Colonic mucosa (tissue), 4 donors: ENCODE measurements at regions not wholly inside any gene's neighbourhood (a gene's known extent, or its start where the extent isn't known, plus 50 kb on each side); places are given as distances from the start of the nearest gene placed in this dataset.

Source experiments
- DNase-seq: peaks from one replicate; pipeline ENCODE4 v3.0.0-alpha.2; 2020
- H3K27ac ChIP-seq: fragments of 200-600 bp; one replicate; pipeline ENCODE4 v1.8.0; 2021
- H3K27me3 ChIP-seq: fragments of 200-600 bp; one replicate; pipeline ENCODE4 v1.8.0; 2021
- H3K36me3 ChIP-seq: fragments of 200-600 bp; one replicate; pipeline ENCODE4 v1.8.0; 2021
- H3K4me1 ChIP-seq: fragments of 200-600 bp; one replicate; pipeline ENCODE4 v1.8.0; 2021; ENCODE audit warnings: mild to moderate bottlenecking
- H3K4me3 ChIP-seq: fragments of 200-600 bp; one replicate; pipeline ENCODE4 v1.8.0; 2021
- H3K9ac ChIP-seq, 2 donors: one replicate each; pipeline ENCODE4 v1.7.0; 2013; ENCODE audit warnings: control low read depth in 2 of 2, low read depth in 2 of 2, low read length in 2 of 2
- H3K9me3 ChIP-seq: fragments of 200-600 bp; one replicate; pipeline ENCODE4 v1.8.0; 2021
- CTCF ChIP-seq: fragments of 200-600 bp; IDR thresholded peaks from one replicate; pipeline ENCODE4 v1.8.0; 2022; ENCODE audit warnings: antibody characterized with exemption, mild to moderate bottlenecking
- intact Hi-C: fragments of 100-400 bp; cut with DNase I; formaldehyde crosslinking; loops from one replicate; pipeline ENCODE4 v1.14.1; 2022
- donor health status: healthy.
- donor health status: DM: no; HTN: no; CAD: no.
- donor health status: DM: no; HTN: no; CAD: no.

- Histone ChIP-seq H3K27me3 (no peaks in the 10 kb centered on the region), H3K9ac (no peak overlapping the region), H3K4me1 (no peaks in the 10 kb centered on the region), H3K27ac (no peak overlapping the region), H3K36me3 (no peaks in the 10 kb centered on the region), H3K4me3 (no peak overlapping the region), H3K9me3 (no peaks in the 10 kb centered on the region)
- TF ChIP-seq CTCF = no peak
- intact Hi-C loops = no loop called here
- no peak for DNase-seq
These were observed 237.6 kb downstream of the BCAT1 start for GRCh38 chr12:24711056-24712008.

GRCh38 chr12:24709216-24709615, 239.7 kb downstream of the BCAT1 start:
- no peaks in the 10 kb centered on the region for H3K4me1 ChIP-seq
- TF ChIP-seq CTCF = no peak
- no peaks in the 10 kb centered on the region for H3K9me3 ChIP-seq
- DNase-seq = no peak
- no peak overlapping the region for H3K4me3 ChIP-seq
- no peak overlapping the region for H3K9ac ChIP-seq
- H3K27me3 ChIP-seq = no peaks in the 10 kb centered on the region
- H3K27ac ChIP-seq = no peak overlapping the region
- intact Hi-C loops = no loop called here
- H3K36me3 ChIP-seq = no peaks in the 10 kb centered on the region

GRCh38 chr12:24708718-24709117, 240.2 kb downstream of the BCAT1 start:
- no peak for TF ChIP-seq CTCF
- Histone ChIP-seq H3K4me1 (no peaks in the 10 kb centered on the region), H3K27ac (no peak overlapping the region), H3K36me3 (no peaks in the 10 kb centered on the region), H3K9me3 (no peaks in the 10 kb centered on the region), H3K9ac (no peak overlapping the region), H3K27me3 (no peaks in the 10 kb centered on the region), H3K4me3 (no peak overlapping the region)
- intact Hi-C loops = no loop called here
- no peak for DNase-seq

GRCh38 chr12:24708043-24708442, 240.9 kb downstream of the BCAT1 start:
- Histone ChIP-seq H3K27ac (no peak overlapping the region), H3K9me3 (no peaks in the 10 kb centered on the region)
- intact Hi-C loops = no loop called here

GRCh38 chr12:24707334-24707733, 241.6 kb downstream of the BCAT1 start:
- Histone ChIP-seq H3K9me3 (no peaks in the 10 kb centered on the region), H3K27ac (no peak overlapping the region), H3K36me3 (no peaks in the 10 kb centered on the region), H3K4me1 (no peaks in the 10 kb centered on the region), H3K4me3 (no peak overlapping the region), H3K9ac (no peak overlapping the region), H3K27me3 (no peaks in the 10 kb centered on the region)
- no peak for TF ChIP-seq CTCF
- DNase-seq = no peak
- intact Hi-C loops = no loop called here

More at GRCh38 chr12:24708043-24708442, 240.9 kb downstream of the BCAT1 start:
- no peak overlapping the region for H3K9ac ChIP-seq
- no peak for DNase-seq
- no peak overlapping the region for H3K4me3 ChIP-seq
- no peaks in the 10 kb centered on the region for H3K36me3 ChIP-seq
- TF ChIP-seq CTCF = no peak
- no peaks in the 10 kb centered on the region for H3K27me3 ChIP-seq
- no peaks in the 10 kb centered on the region for H3K4me1 ChIP-seq
